Activated CD8-positive, alpha-beta T cell treated with anti-CD3 and anti-CD28 coated beads for 36 hours (primary cell): ENCODE measurements at regions not wholly inside any gene's neighbourhood (a gene's known extent, or its start where the extent isn't known, plus 50 kb on each side); places are given as distances from the start of the nearest gene placed in this dataset.

Experiments
- ATAC-seq: fragments of 200-7000 bp; cut with Tn5 transposase; one replicate; pipeline ENCODE4 v1.10.0; 2021; ENCODE audit warnings: mild to moderate bottlenecking, moderate library complexity
- CTCF ChIA-PET: fragments of 350-600 bp; sonication (Branson Sonifier 250); formaldehyde crosslinking; loops from one replicate; lab custom pipeline; 2021; ENCODE audit warnings: antibody characterized with exemption; lab: Charles Lee
- POLR2A ChIA-PET: fragments of 350-600 bp; sonication (Branson Sonifier 250); formaldehyde crosslinking; loops from one replicate; lab custom pipeline; 2021; ENCODE audit warnings: antibody characterized with exemption; lab: Charles Lee
- DNase-seq: peaks from one replicate; pipeline ENCODE4 v3.0.0-alpha.2; 2020
- H3K27ac Mint-ChIP-seq: one replicate; pipeline ENCODE4 v1.8.0; 2021; ENCODE audit warnings: mild to moderate bottlenecking, mixed read lengths
- H3K27me3 Mint-ChIP-seq: one replicate; pipeline ENCODE4 v1.8.0; 2021; ENCODE audit warnings: mixed read lengths
- H3K36me3 Mint-ChIP-seq: one replicate; pipeline ENCODE4 v1.8.0; 2021; ENCODE audit warnings: low read depth, mixed read lengths
- H3K4me1 Mint-ChIP-seq: one replicate; pipeline ENCODE4 v1.8.0; 2021; ENCODE audit warnings: low read depth, mixed read lengths
- H3K4me3 Mint-ChIP-seq: one replicate; pipeline ENCODE4 v1.8.0; 2021; ENCODE audit warnings: mild to moderate bottlenecking, moderate library complexity, mixed read lengths
- H3K9me3 Mint-ChIP-seq: one replicate; pipeline ENCODE4 v1.8.0; 2021; ENCODE audit warnings: mixed read lengths
- intact Hi-C: fragments of 100-400 bp; cut with micrococcal nuclease; formaldehyde crosslinking; loops from one replicate; pipeline ENCODE4 v1.10.0; 2022
- TF ChIP-seq, protein P1 (sequence below): fragments of 200-600 bp; IDR thresholded peaks from one replicate; pipeline ENCODE4 v1.8.0; 2022; ENCODE audit warnings: antibody characterized with exemption, mild to moderate bottlenecking

DNA sequence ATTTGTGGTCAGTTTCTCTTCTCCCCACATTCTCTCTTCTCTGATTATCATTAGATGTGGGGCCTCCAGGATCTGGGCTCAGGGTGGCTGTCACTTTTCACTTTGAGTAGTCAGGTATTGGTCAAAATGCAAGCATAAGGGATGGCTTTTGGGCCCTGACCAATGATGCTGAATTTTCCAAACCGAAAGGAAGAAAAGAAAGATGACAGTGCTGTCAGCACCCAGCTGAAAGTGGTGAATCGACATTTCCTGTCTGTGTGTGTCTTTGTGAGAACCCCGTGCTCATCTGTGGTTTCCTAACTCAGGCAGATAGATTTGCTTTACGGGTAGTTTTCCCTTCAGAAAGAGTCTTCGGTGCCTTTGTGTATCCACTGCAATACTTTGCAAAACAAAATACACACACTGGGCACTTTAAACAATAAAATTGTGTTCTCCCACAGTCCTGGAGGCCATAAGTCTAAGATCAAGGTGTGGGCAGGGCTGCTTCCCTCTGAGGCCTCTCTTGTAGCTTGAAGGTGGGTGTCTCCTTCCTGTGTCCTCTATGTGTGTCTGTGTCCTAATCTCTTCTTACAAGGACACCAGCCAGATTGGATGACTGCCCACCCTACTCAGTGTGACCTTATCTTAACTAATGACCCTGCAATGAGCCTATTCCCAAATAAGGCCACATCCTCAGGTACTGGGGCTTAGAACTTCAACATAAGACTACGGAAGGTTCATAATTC is 274.8 kb upstream of the AJAP1 start:
- H3K9me3 Mint-ChIP-seq: peaks cover 18% of the 10 kb centered on the region
- ATAC-seq (peak; percentile 88), DNase-seq (peak; percentile 39)
- no peaks in the 10 kb centered on the region for H3K27me3 Mint-ChIP-seq
- H3K4me3 Mint-ChIP-seq: no peak overlapping the region
- ChIA-PET POLR2A (interaction anchor here (0.6 kb wide), 1 partner anchor 67 kb away, joined by 4 read pairs; no protein-coding TSS in a partner anchor), CTCF (no interaction called here)
- peaks cover 5% of the 10 kb centered on the region for H3K36me3 Mint-ChIP-seq
- intact Hi-C loops: no loop called here
- peaks cover 14% of the 10 kb centered on the region for H3K4me1 Mint-ChIP-seq
- peak overlapping the region; percentile 8 for H3K27ac Mint-ChIP-seq
- TF ChIP-seq, protein P1, sequence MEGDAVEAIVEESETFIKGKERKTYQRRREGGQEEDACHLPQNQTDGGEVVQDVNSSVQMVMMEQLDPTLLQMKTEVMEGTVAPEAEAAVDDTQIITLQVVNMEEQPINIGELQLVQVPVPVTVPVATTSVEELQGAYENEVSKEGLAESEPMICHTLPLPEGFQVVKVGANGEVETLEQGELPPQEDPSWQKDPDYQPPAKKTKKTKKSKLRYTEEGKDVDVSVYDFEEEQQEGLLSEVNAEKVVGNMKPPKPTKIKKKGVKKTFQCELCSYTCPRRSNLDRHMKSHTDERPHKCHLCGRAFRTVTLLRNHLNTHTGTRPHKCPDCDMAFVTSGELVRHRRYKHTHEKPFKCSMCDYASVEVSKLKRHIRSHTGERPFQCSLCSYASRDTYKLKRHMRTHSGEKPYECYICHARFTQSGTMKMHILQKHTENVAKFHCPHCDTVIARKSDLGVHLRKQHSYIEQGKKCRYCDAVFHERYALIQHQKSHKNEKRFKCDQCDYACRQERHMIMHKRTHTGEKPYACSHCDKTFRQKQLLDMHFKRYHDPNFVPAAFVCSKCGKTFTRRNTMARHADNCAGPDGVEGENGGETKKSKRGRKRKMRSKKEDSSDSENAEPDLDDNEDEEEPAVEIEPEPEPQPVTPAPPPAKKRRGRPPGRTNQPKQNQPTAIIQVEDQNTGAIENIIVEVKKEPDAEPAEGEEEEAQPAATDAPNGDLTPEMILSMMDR: no peak

DNA sequence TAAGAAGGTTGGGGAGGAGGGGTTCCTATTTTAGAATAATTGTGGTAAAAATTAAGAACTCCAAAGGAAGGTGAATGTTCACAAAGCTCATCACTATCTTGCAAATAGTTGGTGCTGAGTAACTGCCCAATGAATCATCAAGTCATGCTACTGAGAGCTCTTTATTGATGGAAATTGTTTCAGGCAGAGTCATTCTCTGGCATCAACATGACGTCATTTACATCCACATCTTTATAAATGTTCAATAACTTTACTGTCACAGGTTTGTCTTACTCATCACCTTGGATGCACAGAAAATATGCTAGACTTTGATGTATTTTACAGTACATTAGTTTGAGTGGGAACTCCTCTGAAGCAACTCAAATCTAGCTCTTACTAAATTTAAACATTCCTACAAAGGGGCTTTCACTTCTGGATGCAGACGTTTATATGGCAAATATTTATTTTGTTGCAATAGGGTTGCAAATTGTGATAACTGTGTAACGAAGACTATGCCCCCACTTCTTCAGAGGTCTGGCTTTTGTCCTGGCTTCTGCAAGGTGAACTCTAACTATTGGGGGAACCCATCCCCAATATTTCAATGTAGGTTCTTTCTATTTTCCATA is 273.7 kb upstream of the AJAP1 start:
- Mint-ChIP-seq H3K36me3 (peaks cover 5% of the 10 kb centered on the region), H3K27me3 (no peaks in the 10 kb centered on the region), H3K4me1 (peaks cover 14% of the 10 kb centered on the region), H3K4me3 (no peak overlapping the region), H3K27ac (no peak overlapping the region), H3K9me3 (peaks cover 18% of the 10 kb centered on the region)
- no peak for DNase-seq
- POLR2A ChIA-PET: no interaction called here
- no peak for ATAC-seq
- TF ChIP-seq, protein P1: no peak
- intact Hi-C loops: no loop called here
- CTCF ChIA-PET: no interaction called here

DNA sequence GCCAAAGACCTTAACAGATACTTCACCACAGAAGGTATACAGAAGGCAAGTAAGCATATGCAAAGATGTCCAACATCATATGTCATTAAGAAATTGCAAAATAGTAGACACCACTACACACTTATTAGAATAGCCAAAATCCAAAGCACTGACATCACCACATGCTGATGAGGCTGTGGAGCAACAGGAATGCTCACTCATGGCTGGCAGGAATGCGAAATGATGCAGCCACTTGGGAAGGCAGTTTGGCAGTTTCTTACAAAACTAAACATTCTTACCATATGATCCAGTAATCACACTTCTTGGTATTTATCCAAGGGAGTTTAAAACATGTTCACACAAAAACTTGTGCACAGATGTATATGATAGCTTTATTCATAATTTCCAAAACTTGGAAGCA is 261.2 kb upstream of the AJAP1 start:
- no peak overlapping the region for H3K27ac Mint-ChIP-seq
- H3K36me3 Mint-ChIP-seq: no peaks in the 10 kb centered on the region
- POLR2A ChIA-PET: no interaction called here
- TF ChIP-seq, protein P1: no peak
- DNase-seq (no peak), ATAC-seq (no peak)
- H3K9me3 Mint-ChIP-seq: peaks cover 8% of the 10 kb centered on the region
- H3K4me1 Mint-ChIP-seq: no peaks in the 10 kb centered on the region
- peaks cover 5% of the 10 kb centered on the region for H3K27me3 Mint-ChIP-seq
- CTCF ChIA-PET: no interaction called here
- intact Hi-C loops: no loop called here
- H3K4me3 Mint-ChIP-seq: no peak overlapping the region

DNA sequence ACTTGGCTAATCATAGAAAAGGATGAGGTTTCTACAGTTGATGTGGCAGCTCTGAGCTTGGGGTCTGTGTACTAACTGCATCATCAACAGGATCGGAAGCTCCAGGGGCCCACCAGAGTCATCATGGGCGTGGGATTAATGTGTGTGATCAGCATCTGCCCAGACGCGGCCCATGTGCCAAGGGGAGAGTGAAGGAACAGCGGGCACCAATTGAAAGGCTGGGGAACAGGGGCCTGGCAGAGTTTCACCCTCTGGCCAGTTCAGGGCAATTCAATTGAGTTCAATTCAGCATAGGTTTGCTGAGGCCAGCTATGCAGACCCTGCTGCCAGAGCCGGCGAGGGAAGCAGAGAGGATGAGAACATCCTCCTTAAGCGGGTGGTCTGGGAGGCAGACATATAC is 260.0 kb upstream of the AJAP1 start:
- H3K9me3 Mint-ChIP-seq: peaks cover 8% of the 10 kb centered on the region
- intact Hi-C loops: no loop called here
- no peak for DNase-seq
- TF ChIP-seq, protein P1: no peak
- POLR2A ChIA-PET: no interaction called here
- no peaks in the 10 kb centered on the region for H3K36me3 Mint-ChIP-seq
- H3K27ac Mint-ChIP-seq: no peak overlapping the region
- no peaks in the 10 kb centered on the region for H3K4me1 Mint-ChIP-seq
- H3K4me3 Mint-ChIP-seq: no peak overlapping the region
- CTCF ChIA-PET: no interaction called here
- no peak for ATAC-seq
- peaks cover 5% of the 10 kb centered on the region for H3K27me3 Mint-ChIP-seq

DNA sequence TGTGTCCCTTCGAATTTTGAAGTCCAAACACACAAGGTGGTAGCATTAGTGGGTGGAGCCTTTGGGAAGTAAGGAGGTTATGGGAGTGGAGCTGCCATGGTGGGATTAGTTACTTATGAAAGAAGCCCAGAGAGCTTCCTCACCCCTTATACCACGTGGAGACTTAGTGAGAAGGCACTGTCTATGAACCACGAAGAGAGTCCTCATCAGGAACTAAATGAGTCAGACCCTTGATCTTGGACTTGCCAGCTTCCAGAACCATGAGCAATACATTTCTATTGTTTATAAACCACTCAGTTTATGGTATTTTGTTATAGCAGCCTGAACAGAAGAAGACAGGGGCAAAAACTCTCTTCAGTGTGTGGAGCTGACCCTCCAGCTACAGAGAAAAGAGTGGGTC is 259.3 kb upstream of the AJAP1 start:
- ChIA-PET CTCF (no interaction called here), POLR2A (no interaction called here)
- DNase-seq (no peak), ATAC-seq (no peak)
- Mint-ChIP-seq H3K27me3 (peaks cover 5% of the 10 kb centered on the region), H3K9me3 (peaks cover 8% of the 10 kb centered on the region), H3K4me1 (no peaks in the 10 kb centered on the region), H3K36me3 (no peaks in the 10 kb centered on the region), H3K4me3 (no peak overlapping the region), H3K27ac (no peak overlapping the region)
- intact Hi-C loops: no loop called here
- TF ChIP-seq, protein P1: no peak
